GM19452 (cell line): ENCODE measurements at regions not wholly inside any gene's neighbourhood (a gene's known extent, or its start where the extent isn't known, plus 50 kb on each side); places are given as distances from the start of the nearest gene placed in this dataset.
"Not testable (repeated sequence)": the region's sequence is repeated elsewhere in the genome, so short reads cannot be mapped to it uniquely, and the experiment has no call there.

ENCODE experiments used
- ATAC-seq: cut with Tn5 transposase; IDR thresholded peaks from one replicate; pipeline ENCODE4 v1.9.1; 2021; ENCODE audit not compliant: unreplicated experiment

- ATAC-seq, result no peak
Measured at GRCh38 chr14:89534902-89535685, 118.1 kb upstream of the FOXN3 start.

GRCh38 chr14:89533766-89534165 is 116.7 kb upstream of the FOXN3 start:
- no peak for ATAC-seq

- no peak for ATAC-seq
Measured at GRCh38 chr14:89533136-89533535, 116.1 kb upstream of the FOXN3 start.

- ATAC-seq, result no peak
Measured at GRCh38 chr14:89531661-89532335, 114.8 kb upstream of the FOXN3 start.

- no peak for ATAC-seq
Measured at GRCh38 chr14:89524990-89525667, 108.1 kb upstream of the FOXN3 start.

DNA sequence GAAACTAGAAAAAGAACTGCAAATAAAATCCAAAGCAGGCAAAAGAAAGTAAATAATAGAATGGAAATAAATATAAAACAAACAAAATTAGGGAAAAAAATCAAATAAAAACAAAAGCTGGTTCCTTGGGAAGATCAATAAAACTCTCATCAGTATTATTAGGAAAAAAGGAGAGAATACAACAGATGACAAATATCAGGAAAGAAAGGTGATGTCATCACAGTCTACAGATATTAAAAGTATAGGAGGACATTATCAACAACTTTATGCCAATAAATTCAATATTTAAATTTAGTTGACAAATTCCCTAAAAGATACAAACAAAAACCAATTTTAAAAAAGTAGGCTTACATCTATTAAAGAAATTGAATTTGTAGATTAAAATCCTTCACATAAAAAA is 107.4 kb upstream of the FOXN3 start:
- ATAC-seq, result no peak

DNA sequence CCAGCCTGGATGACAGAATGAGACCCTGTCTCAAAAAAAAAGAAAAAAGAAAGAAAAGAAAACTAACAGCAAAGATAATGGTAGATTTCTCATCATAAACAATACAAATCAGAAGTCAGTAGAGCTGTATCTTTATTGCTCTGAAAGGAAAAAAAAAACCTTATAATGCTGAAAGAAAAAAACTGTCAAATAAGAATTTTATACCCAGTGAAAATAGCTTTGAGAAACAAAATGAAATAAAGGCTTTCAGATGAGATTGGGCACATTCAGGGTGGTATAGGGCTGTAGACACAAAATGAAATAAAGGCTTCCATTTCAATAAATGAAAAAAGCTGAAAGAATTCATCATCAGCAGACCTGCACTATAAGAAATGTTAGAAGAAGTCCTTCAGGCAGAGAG is 105.0 kb upstream of the FOXN3 start:
- ATAC-seq, result no peak

DNA sequence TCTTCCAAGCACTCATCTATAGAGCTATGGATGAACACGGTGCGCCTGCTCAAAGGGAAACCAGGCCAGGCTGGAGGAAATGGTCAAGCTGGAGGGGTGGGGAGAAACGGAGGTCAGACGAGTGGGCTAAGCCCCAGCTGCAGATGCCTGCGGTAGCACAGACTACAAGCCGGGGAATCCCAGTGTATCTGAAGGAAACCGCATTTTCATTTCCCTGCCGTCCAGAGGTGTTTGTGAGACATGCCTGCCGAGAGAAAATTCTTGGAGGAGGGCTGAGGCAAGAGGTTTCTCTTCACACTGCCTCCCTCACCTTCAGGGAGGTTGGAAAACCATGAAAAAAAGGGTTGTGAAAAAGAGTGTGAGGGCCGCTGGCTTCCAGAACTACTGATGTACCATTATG is 102.0 kb upstream of the FOXN3 start:
- ATAC-seq, result no peak

GRCh38 chr14:89516173-89516572 is 99.1 kb upstream of the FOXN3 start:
- ATAC-seq, result no peak

DNA sequence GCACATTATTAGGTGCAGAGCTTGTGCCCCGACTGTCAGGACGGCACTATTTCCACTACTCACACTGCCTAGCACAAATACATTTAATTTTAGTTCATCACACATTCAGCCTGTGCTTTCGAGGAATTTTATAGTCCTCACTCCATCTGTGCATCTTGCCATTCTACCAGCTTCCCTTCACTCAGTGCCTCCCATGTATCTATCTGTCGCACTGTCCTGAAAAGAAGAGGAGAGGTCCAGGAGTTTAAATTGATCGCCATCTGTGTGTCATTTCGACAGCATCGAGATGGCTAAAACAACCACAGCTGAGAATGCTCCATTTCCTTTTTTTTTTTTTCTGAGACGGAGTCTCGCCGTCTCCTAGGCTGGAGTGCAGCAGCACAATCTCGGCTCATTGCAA is 97.6 kb upstream of the FOXN3 start:
- no peak for ATAC-seq

DNA sequence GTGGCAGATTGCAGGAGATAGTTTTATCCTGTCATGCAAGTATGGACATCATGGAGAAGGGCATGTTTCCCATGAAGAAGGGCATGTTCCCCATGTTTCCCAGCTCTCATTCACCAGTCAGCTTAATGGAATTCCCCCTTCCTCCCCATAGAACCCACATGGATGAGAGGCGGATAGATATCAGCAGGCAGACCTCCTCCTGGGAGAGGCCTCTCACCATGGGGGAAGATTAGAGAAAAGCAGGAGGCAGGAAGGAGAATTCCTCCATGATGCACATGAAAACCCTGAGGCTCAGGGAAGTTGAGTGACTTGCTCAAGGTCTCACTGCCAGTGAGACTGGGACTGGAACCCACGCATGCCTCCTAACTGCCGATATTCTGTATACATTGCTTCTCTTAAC is 92.9 kb upstream of the FOXN3 start:
- ATAC-seq, result no peak

DNA sequence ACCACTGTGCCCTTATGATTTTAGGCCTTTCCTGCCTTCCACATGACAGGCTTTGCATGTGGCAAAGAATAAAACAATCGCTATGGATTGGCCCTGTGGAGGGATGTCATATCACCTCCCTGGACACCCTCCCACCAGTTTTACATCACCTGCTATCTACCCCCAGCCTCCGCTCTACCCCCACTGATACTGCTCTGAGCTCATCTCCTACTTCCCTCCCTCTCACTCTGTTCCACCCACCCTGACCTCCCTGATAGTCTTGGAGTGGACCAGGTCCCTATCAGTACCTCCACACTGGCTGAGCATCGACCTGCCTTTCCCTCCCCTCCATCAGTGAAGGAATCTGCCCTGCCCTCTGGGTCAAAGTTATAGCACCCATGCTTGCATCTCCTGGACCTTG is 91.8 kb upstream of the FOXN3 start:
- ATAC-seq, result no peak

GRCh38 chr14:89507926-89508460 is 91.0 kb upstream of the FOXN3 start:
- no peak for ATAC-seq

- peak; percentile 39 for ATAC-seq
Measured at GRCh38 chr14:89507521-89507920, 90.5 kb upstream of the FOXN3 start.

DNA sequence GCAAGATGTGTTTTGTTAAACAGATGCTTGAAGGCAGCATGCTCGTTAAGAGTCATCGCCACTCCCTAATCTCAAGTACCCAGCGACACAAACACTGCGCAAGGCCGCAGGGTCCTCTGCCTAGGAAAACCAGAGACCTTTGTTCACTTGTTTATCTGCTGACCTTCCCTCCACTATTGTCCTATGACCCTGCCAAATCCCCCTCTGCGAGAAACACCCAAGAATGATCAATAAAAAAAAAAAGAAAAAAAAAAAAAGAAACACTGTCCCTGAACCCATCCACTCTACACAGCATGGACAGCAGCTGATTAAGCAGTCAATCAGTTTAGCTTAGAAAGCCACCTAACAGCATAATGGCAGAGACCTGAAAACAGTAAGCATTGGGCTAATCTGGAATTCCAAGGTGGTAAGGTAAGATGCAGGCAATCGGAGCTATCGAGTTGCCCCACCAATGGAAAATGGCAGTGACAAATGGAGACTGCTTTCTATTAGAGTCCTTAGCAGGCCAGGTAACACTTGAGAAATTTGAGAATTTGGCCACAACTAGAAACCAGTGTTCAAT is 89.9 kb upstream of the FOXN3 start:
- not testable (repeated sequence) for ATAC-seq

- ATAC-seq, result peak; percentile 67
Measured at GRCh38 chr14:89504602-89505313, 87.7 kb upstream of the FOXN3 start.

DNA sequence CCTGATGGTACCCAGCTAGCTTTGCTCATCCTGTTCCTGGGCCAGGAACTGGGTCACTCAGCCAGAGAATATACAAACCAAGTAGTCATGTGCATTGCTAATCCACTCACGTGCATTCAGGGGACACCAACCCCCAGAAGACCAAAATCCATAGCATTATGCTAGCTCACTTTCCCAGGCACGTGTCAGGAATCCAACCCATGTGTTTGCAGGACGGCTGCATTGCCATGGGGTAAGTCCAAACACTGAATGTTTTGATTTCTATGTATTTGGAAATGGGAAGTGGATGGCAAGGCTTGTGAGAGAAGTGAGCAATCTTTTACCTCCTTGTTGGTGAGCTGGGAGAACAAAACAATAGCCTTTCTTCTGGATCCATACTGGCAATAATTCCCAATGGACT is 87.1 kb upstream of the FOXN3 start:
- no peak for ATAC-seq

- no peak for ATAC-seq
Measured at GRCh38 chr14:89503431-89503996, 86.5 kb upstream of the FOXN3 start.

DNA sequence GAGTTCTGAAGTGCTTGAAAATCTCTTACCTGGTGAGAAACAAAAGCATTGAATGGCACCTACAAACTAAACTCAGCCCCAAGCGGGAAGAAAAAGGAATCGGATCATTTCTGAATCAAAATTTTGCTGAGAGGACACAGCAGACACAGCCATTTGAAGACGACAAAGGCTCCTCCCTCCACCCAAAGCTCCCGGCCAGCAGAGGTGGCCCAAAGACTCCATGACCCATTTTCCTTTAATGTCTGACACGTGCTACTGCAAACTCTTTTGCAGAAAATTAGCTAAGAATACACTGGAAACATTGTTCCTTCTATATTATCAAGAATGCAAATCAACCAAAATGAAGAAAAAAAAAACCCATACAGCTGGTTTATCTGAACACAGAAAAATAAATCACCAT is 85.9 kb upstream of the FOXN3 start:
- no peak for ATAC-seq

- no peak for ATAC-seq
Measured at GRCh38 chr14:89501381-89501780, 84.3 kb upstream of the FOXN3 start.

DNA sequence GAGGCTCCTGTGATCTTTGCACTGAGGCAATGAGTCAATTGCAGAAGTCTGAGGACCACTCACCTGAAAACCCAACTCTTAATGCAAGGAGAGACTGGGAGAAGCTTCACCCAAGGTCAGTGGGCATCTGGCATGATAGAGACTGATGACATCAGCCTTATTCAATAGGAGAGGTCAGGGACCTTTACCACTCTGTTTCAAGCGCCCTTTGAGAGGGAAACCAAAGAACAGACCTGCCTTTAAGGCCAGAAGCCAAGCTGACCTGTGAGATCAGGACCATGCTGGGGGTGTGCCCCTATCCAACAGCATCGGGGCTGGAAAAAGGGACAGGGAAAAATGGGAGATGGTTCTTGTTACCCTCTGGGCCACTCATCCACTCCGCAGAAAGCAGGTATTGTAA is 83.3 kb upstream of the FOXN3 start:
- no peak for ATAC-seq
